SK-N-DZ (cell line): ENCODE measurements at regions not wholly inside any gene's neighbourhood (a gene's known extent, or its start where the extent isn't known, plus 50 kb on each side); places are given as distances from the start of the nearest gene placed in this dataset.
"Not testable (repeated sequence)": the region's sequence is repeated elsewhere in the genome, so short reads cannot be mapped to it uniquely, and the experiment has no call there.

Experiments
- DNase-seq: peaks from one replicate; pipeline ENCODE4 v3.0.0-alpha.2; 2015; ENCODE audit warnings: low spot score

- no peak for DNase-seq
These were observed 263.6 kb upstream of the NCAM1 start for GRCh38 chr11:112697391-112698178.

DNA sequence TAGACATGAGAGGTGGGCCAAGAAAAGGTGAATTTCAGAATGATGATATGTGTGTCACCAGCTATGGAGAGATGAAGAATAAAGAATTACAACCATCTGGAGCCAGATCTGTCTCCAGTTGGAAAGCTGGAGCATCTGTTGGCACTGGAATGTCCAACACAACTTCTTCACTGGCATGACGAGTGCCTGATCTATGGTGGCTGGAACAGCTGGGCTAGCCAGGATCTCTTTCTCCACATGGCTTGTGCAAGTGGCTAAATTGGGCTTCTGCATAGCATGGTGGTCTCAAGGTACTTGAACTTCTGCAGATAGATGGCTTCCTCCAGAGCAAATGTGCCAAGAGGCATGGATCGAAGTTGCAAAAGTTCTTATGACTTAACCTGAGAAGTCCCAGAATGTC lies 256.1 kb upstream of the NCAM1 start:
- no peak for DNase-seq

DNA sequence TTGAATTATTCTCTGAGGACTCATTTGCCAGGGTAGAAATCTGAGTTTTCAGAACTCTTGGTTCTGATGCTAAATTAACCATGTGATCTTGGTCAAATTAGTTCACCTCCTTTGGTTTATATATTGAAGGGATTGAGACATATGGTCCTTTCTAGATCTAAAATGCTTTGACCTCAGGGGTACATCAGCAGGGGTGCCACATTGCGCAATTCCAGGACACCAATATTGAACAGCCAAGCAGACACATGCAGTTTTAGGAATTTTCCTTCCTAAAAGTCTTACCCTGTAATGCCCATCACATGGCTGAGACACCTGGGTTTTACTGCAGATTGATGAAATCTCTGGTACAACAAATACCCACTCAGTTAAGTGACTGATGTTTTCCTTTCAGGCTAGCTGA lies 254.4 kb upstream of the NCAM1 start:
- DNase-seq, result no peak

DNA sequence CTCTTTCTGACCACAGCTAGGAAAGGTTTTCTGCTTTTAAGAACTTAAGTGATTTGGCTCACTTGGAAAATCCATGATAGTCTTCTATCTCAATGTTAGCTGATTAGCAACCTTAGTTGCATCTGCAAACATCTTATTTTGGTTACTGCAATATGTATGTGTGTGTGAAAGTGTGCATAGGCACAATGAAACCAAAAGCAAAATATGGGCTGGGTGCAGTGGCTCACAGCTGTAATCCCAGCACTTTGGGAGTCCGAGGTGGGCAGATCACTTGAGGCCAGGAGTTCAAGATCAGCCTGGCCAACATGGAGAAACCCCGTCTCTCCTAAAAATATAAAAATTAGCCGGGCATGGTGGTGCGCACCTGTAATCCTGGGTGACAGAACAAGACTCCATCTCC lies 246.9 kb upstream of the NCAM1 start:
- not testable (repeated sequence) for DNase-seq

DNA sequence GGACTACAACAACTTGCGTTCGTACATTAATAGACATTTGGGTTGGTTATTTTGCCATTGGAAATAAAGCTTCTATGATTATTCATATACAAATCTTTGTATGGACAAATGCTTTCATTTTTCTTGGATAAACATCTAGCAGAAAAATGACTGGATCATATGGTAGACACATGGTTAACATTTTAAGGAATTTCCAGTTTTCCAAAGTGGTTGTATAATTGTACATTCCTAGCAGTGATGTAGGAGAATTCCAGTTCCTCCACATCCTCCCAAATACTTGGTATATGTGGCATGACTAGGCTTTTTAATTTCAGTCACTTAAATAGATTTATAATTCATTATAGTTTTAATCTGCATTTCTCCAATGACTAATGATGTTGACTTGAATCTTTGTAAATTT lies 246.2 kb upstream of the NCAM1 start:
- DNase-seq, result no peak

DNA sequence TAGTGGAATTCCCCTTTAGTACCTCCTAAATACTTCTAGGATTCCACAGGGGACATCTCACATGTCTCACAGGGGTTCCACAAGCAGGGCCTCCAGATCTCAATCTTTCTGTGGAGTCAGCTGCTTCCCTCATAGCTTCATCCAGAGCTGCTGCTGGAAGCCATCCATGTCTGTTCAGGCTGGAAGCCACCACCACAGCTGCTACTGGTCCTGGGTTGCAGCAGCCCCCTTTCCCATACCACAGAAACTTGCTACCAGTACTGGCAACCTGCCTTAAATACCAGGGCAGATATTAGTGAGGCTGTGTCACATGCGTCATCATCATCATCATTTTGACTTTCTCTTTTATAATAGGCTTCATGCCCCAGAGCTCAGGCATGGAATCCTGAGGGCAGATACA lies 242.7 kb upstream of the NCAM1 start:
- no peak for DNase-seq

- no peak for DNase-seq
These were observed 241.3 kb upstream of the NCAM1 start for GRCh38 chr11:112719736-112720525.

GRCh38 chr11:112722148-112722547 lies 239.1 kb upstream of the NCAM1 start:
- DNase-seq, result no peak

- DNase-seq, result no peak
These were observed 238.3 kb upstream of the NCAM1 start for GRCh38 chr11:112722876-112723275.

- peak; percentile 33 for DNase-seq
These were observed 237.3 kb upstream of the NCAM1 start for GRCh38 chr11:112723676-112724495.

DNA sequence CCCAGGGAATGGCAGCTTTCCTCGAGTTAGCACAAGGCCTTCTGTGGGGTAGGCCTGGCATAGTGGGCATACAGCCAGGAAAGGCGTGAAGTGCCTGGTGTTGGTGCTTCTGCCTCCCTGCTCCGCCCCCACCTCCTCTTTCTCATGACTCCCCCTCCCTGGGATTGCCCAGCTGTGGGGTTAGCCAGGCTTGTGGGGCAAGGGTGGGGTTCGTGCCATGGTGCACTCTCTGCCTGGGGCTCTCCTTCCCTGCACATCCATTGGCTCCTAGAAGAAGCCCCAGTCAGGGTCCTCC lies 236.8 kb upstream of the NCAM1 start:
- no peak for DNase-seq

- DNase-seq, result no peak
These were observed 235.6 kb upstream of the NCAM1 start for GRCh38 chr11:112725636-112726035.

- DNase-seq, result peak; percentile 32
These were observed 233.8 kb upstream of the NCAM1 start for GRCh38 chr11:112727341-112727841.

GRCh38 chr11:112728288-112728687 lies 232.9 kb upstream of the NCAM1 start:
- no peak for DNase-seq

DNA sequence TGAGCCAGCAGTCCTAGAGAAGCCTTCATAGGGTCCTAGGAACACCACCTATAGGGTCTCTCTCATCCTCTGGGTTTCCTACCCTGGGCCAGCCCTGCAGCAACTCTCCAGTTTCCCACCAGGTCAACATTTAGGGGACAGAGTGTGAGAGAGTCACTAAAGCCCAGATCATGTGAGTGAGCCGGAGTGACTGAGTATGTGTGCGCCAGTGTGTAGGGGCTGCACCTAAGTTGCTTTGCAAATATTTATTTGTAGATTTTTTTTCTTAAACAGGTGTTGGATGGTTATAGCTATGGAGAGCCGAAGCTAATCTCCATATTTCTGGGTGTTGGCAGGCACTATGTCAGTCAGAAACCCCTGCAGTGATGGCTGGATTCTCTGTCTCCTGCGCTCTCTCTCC lies 232.5 kb upstream of the NCAM1 start:
- no peak for DNase-seq

GRCh38 chr11:112730591-112730990 lies 230.6 kb upstream of the NCAM1 start:
- DNase-seq, result no peak

- DNase-seq, result no peak
These were observed 229.7 kb upstream of the NCAM1 start for GRCh38 chr11:112731538-112731937.

- no peak for DNase-seq
These were observed 229.2 kb upstream of the NCAM1 start for GRCh38 chr11:112732031-112732430.

GRCh38 chr11:112734207-112734606 lies 227.0 kb upstream of the NCAM1 start:
- DNase-seq, result no peak

DNA sequence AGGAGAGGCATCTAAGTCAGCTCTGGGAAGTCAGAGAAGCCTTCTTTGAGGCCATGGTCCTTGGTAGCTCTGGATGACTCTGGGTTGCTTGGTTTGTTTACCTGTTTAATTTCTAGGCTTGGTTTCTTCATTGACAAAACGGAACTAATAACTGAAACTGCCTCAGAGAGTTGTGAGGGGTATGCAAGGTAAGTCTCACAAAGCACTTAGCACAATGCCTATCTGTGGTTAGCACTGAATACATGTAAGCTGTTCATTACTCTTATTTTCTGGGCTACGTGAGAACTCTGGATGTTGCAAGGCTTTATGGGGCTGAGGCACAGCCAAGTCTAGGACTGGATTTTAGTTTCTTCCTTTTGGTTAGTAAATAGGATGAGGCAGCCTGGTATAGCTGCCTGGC lies 225.8 kb upstream of the NCAM1 start:
- DNase-seq, result no peak

DNA sequence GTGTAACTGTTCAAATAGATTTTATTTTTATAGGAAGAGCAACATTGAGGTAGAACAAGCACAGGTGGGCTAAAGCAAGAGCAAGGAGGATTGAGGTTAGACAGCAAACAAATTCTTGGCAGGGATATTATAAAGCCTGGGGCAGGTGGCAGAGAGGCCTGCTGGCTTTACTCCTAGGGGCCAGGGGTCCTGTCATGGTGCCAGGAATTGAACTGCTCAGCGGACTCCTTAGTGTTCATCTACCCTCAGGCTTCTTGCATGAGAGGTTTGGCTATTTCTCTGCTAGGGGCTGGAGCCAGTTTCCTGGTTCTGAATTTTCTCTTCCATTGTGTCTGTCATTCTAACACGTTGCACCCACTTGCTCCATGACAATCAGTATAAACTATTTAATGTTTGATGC lies 217.2 kb upstream of the NCAM1 start:
- DNase-seq, result no peak

- no peak for DNase-seq
These were observed 215.2 kb upstream of the NCAM1 start for GRCh38 chr11:112745973-112746372.
